Nephron progenitor cell (in vitro differentiated cells): ENCODE measurements at regions not wholly inside any gene's neighbourhood (a gene's known extent, or its start where the extent isn't known, plus 50 kb on each side); places are given as distances from the start of the nearest gene placed in this dataset.

Experiments
- DNase-seq: peaks from one replicate; pipeline ENCODE4 v3.0.0; 2021
- H3K27ac Mint-ChIP-seq: 2 replicates; pipeline ENCODE4 v1.8.0; 2021; ENCODE audit warnings: mild to moderate bottlenecking, moderate library complexity, mixed read lengths
- H3K27me3 Mint-ChIP-seq: 2 replicates; pipeline ENCODE4 v1.8.0; 2021; ENCODE audit warnings: mild to moderate bottlenecking, low read depth, mixed read lengths; ENCODE audit not compliant: poor library complexity
- H3K36me3 Mint-ChIP-seq: 2 replicates; pipeline ENCODE4 v1.8.0; 2021; ENCODE audit warnings: low read depth, mixed read lengths
- H3K4me1 Mint-ChIP-seq: 2 replicates; pipeline ENCODE4 v1.8.0; 2021; ENCODE audit warnings: mixed read lengths
- H3K4me3 Mint-ChIP-seq: 2 replicates; pipeline ENCODE4 v1.8.0; 2021; ENCODE audit warnings: mild to moderate bottlenecking, moderate library complexity, mixed read lengths
- H3K9me3 Mint-ChIP-seq: 2 replicates; pipeline ENCODE4 v1.8.0; 2021; ENCODE audit warnings: mild to moderate bottlenecking, moderate library complexity, mixed read lengths
- CTCF ChIP-seq: fragments of 200-600 bp; sonication (generic); IDR thresholded peaks from 2 replicates; pipeline ENCODE4 v1.5.0; 2021; ENCODE audit warnings: antibody characterized with exemption

GRCh38 chr17:53492532-53492931 is 330.2 kb upstream of the KIF2B start:
- no peaks in the 10 kb centered on the region for H3K4me1 Mint-ChIP-seq

GRCh38 chr17:53490447-53490968 is 332.2 kb upstream of the KIF2B start:
- TF ChIP-seq CTCF, result no peak
- H3K9me3 Mint-ChIP-seq, result no peaks in the 10 kb centered on the region
- H3K27ac Mint-ChIP-seq, result no peak overlapping the region
- H3K36me3 Mint-ChIP-seq, result no peaks in the 10 kb centered on the region
- no peaks in the 10 kb centered on the region for H3K4me1 Mint-ChIP-seq
- no peak for DNase-seq
- H3K4me3 Mint-ChIP-seq, result no peak overlapping the region
- H3K27me3 Mint-ChIP-seq, result no peaks in the 10 kb centered on the region

More at GRCh38 chr17:53492532-53492931, 330.2 kb upstream of the KIF2B start:
- H3K4me3 Mint-ChIP-seq, result no peak overlapping the region
- TF ChIP-seq CTCF, result no peak
- H3K36me3 Mint-ChIP-seq, result no peaks in the 10 kb centered on the region
- no peaks in the 10 kb centered on the region for H3K9me3 Mint-ChIP-seq
- DNase-seq, result no peak
- H3K27me3 Mint-ChIP-seq, result no peaks in the 10 kb centered on the region
- H3K27ac Mint-ChIP-seq, result no peak overlapping the region

GRCh38 chr17:53483704-53484103 is 339.0 kb upstream of the KIF2B start:
- H3K4me3 Mint-ChIP-seq, result no peak overlapping the region
- H3K27me3 Mint-ChIP-seq, result peaks cover 5% of the 10 kb centered on the region
- TF ChIP-seq CTCF, result no peak
- no peaks in the 10 kb centered on the region for H3K4me1 Mint-ChIP-seq
- DNase-seq, result no peak
- H3K36me3 Mint-ChIP-seq, result no peaks in the 10 kb centered on the region
- H3K27ac Mint-ChIP-seq, result no peak overlapping the region
- H3K9me3 Mint-ChIP-seq, result no peaks in the 10 kb centered on the region

GRCh38 chr17:53475002-53475401 is 347.7 kb upstream of the KIF2B start:
- no peak for TF ChIP-seq CTCF
- no peak overlapping the region for H3K27ac Mint-ChIP-seq
- H3K4me3 Mint-ChIP-seq, result no peak overlapping the region
- H3K4me1 Mint-ChIP-seq, result no peaks in the 10 kb centered on the region
- no peaks in the 10 kb centered on the region for H3K36me3 Mint-ChIP-seq
- no peaks in the 10 kb centered on the region for H3K9me3 Mint-ChIP-seq
- DNase-seq, result no peak
- H3K27me3 Mint-ChIP-seq, result no peaks in the 10 kb centered on the region

- Mint-ChIP-seq H3K27ac (no peak overlapping the region), H3K27me3 (no peaks in the 10 kb centered on the region), H3K4me1 (no peaks in the 10 kb centered on the region), H3K36me3 (no peaks in the 10 kb centered on the region), H3K9me3 (peaks cover 15% of the 10 kb centered on the region), H3K4me3 (no peak overlapping the region)
- no peak for DNase-seq
- no peak for TF ChIP-seq CTCF
Measured at GRCh38 chr17:53472586-53472985, 350.1 kb upstream of the KIF2B start.

GRCh38 chr17:53471514-53471913 is 351.2 kb upstream of the KIF2B start:
- Mint-ChIP-seq H3K9me3 (peaks cover 15% of the 10 kb centered on the region), H3K27me3 (no peaks in the 10 kb centered on the region), H3K4me3 (no peak overlapping the region), H3K27ac (no peak overlapping the region), H3K4me1 (no peaks in the 10 kb centered on the region), H3K36me3 (no peaks in the 10 kb centered on the region)
- DNase-seq, result no peak
- TF ChIP-seq CTCF, result no peak
